DND-41 (cell line): ENCODE measurements at regions not wholly inside any gene's neighbourhood (a gene's known extent, or its start where the extent isn't known, plus 50 kb on each side); places are given as distances from the start of the nearest gene placed in this dataset.

Experiments
- EZH2 ChIP-seq: IDR thresholded peaks from 3 replicates; pipeline ENCODE4 v1.6.1; 2012; ENCODE audit warnings: borderline replicate concordance, low read depth, mild to moderate bottlenecking, moderate library complexity, low read length, inconsistent platforms; ENCODE audit not compliant: severe bottlenecking
- TF ChIP-seq, protein P1 (sequence below): IDR thresholded peaks from 2 replicates; pipeline ENCODE4 v1.5.1; 2012; ENCODE audit warnings: borderline replicate concordance, low read length, moderate library complexity, mild to moderate bottlenecking; ENCODE audit not compliant: poor library complexity, severe bottlenecking; ENCODE audit errors: extremely low read depth

DNA sequence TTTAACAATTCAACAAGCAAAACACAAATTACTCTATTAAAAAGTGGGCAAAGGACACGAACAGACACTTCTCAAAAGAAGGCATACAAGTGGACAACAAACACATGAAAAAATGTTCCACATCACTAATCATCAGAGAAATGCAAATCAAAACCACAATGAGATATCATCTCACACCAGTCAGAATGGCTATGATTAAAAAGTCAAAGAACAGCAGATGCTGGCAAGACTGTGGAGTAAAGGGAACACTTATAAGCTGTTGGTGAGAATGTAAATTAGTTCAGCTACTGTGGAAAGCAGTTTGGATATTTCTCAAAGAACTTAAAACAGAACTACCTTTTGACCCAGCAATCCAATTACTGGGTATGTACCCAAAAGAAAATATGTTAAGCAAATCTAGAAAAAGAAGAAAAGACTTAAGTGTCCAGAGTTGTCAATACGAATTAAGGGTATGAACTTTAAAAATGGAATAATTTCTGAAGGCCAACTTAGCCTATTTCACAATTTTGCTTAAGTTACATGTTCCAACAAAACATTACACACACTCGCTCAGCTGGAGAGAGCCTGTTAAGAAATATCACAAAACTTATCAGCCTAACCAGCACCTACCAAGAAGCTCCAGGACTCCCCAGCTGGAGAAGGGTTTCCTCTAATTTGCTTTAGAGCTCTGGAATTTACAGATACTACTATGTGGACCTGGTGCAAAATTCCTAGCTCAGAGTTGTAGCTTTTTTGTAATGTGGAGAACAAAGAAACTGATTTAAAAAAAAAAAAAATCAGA is 232.1 kb downstream of the DUSP10 start:
- no peak for TF ChIP-seq EZH2
- TF ChIP-seq, protein P1, sequence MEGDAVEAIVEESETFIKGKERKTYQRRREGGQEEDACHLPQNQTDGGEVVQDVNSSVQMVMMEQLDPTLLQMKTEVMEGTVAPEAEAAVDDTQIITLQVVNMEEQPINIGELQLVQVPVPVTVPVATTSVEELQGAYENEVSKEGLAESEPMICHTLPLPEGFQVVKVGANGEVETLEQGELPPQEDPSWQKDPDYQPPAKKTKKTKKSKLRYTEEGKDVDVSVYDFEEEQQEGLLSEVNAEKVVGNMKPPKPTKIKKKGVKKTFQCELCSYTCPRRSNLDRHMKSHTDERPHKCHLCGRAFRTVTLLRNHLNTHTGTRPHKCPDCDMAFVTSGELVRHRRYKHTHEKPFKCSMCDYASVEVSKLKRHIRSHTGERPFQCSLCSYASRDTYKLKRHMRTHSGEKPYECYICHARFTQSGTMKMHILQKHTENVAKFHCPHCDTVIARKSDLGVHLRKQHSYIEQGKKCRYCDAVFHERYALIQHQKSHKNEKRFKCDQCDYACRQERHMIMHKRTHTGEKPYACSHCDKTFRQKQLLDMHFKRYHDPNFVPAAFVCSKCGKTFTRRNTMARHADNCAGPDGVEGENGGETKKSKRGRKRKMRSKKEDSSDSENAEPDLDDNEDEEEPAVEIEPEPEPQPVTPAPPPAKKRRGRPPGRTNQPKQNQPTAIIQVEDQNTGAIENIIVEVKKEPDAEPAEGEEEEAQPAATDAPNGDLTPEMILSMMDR: no peak
